Endothelial cell of umbilical vein (primary cell): ENCODE measurements at regions not wholly inside any gene's neighbourhood (a gene's known extent, or its start where the extent isn't known, plus 50 kb on each side); places are given as distances from the start of the nearest gene placed in this dataset.

ENCODE experiments used
- BruUV-seq: library from RNA; stranded (reverse); fragments of 400-500 nt; replicated peaks from 2 replicates; lab custom pipeline; 2021; lab: Mats Ljungman, UMichigan
- CTCF ChIA-PET: fragments of 300-600, 350-600 bp; sonication (Branson Sonifier 250); formaldehyde crosslinking; loops from one replicate; lab custom pipeline; 2021; ENCODE audit warnings: antibody characterized with exemption, inconsistent platforms; lab: Charles Lee
- POLR2A ChIA-PET: fragments of 300-600, 350-600 bp; sonication (Branson Sonifier 250); formaldehyde crosslinking; loops from one replicate; lab custom pipeline; 2021; ENCODE audit warnings: antibody characterized with exemption, inconsistent platforms; lab: Charles Lee
- DNase-seq: peaks from one replicate; pipeline ENCODE4 v3.0.0-alpha.2; 2011; ENCODE audit warnings: low read depth, low spot score
- FAIRE-seq: peaks from 2 replicates; lab custom pipeline; 2011; peaks lifted over from hg19 to GRCh38; lab: Jason Lieb, UNC
- H2AFZ ChIP-seq: 2 replicates; pipeline ENCODE4 v1.6.0; 2012; ENCODE audit warnings: low read depth, low read length, control low read depth, inconsistent platforms
- H3K27ac ChIP-seq: 2 replicates; pipeline ENCODE4 v1.5.1; 2011; ENCODE audit warnings: low read depth, mild to moderate bottlenecking, control low read depth, low read length, moderate library complexity; ENCODE audit not compliant: insufficient read depth
- H3K27me3 ChIP-seq, 2 experiments: 2 replicates each; pipeline versions ENCODE4 v1.6.0 to v1.6.1; 2011; ENCODE audit warnings: low read length in 2 of 2, mixed read lengths in 1 of 2; ENCODE audit not compliant: control insufficient read depth in 2 of 2, insufficient read depth in 2 of 2
- H3K36me3 ChIP-seq, 2 experiments: 2 replicates in 1 of 2; 3 replicates in 1 of 2; pipeline ENCODE4 v1.5.1; 2011; ENCODE audit warnings: low read length in 2 of 2, mild to moderate bottlenecking in 1 of 2, moderate library complexity in 1 of 2; ENCODE audit not compliant: control insufficient read depth in 2 of 2, insufficient read depth in 2 of 2; ENCODE audit errors: extremely low read depth in 1 of 2
- H3K4me1 ChIP-seq: 3 replicates; pipeline ENCODE4 v1.5.1; 2011; ENCODE audit warnings: mild to moderate bottlenecking, low read length; ENCODE audit not compliant: control insufficient read depth, insufficient read depth; ENCODE audit errors: extremely low read depth
- H3K4me2 ChIP-seq: 2 replicates; pipeline ENCODE4 v1.6.1; 2011; ENCODE audit warnings: low read length, control low read depth, mixed read lengths; ENCODE audit not compliant: insufficient read depth
- H3K4me3 ChIP-seq, 3 experiments: fragments of 200-600 bp in 1 of 3; sonication (generic), shearing (Covaris generic) in 1 of 3; replicated peaks in 1 of 3; 2 replicates each; pipeline ENCODE4 v1.5.1; 2011 to 2016; ENCODE audit warnings: control low read depth in 3 of 3, low read length in 3 of 3, mild to moderate bottlenecking in 2 of 3, inconsistent platforms in 1 of 3, low read depth in 1 of 3, moderate library complexity in 1 of 3; ENCODE audit not compliant: insufficient read depth in 1 of 3
- H3K79me2 ChIP-seq: 2 replicates; pipeline ENCODE4 v1.6.0; 2012; ENCODE audit warnings: low read length, inconsistent platforms; ENCODE audit not compliant: control insufficient read depth, insufficient read depth
- H3K9ac ChIP-seq: replicated peaks from 2 replicates; pipeline ENCODE3; 2011; ENCODE audit warnings: low read length, control low read depth; ENCODE audit not compliant: insufficient read depth; ENCODE audit errors: extremely low read depth
- H3K9me1 ChIP-seq: replicated peaks from 3 replicates; pipeline ENCODE4 v1.6.0; 2011; ENCODE audit warnings: mild to moderate bottlenecking, low read length; ENCODE audit not compliant: control insufficient read depth, insufficient read depth; ENCODE audit errors: extremely low read depth
- H3K9me3 ChIP-seq: replicated peaks from 2 replicates; pipeline ENCODE4 v1.5.1; 2012; ENCODE audit warnings: low read length, inconsistent platforms; ENCODE audit not compliant: control insufficient read depth, insufficient read depth
- H4K20me1 ChIP-seq: replicated peaks from 2 replicates; pipeline ENCODE3; 2011; ENCODE audit warnings: mild to moderate bottlenecking, low read length; ENCODE audit not compliant: control insufficient read depth, insufficient read depth; ENCODE audit errors: extremely low read depth
- CTCF ChIP-seq, 2 donors: IDR thresholded peaks; 1 replicate in 1 of 2; 2 replicates in 1 of 2; pipeline ENCODE4 v1.5.1; 2011; ENCODE audit warnings: low read length in 2 of 2, mild to moderate bottlenecking in 2 of 2, moderate library complexity in 2 of 2, control low read depth in 1 of 2, inconsistent platforms in 1 of 2, low read depth in 1 of 2; ENCODE audit not compliant: insufficient read depth in 1 of 2; ENCODE audit errors: extremely low read depth in 1 of 2
- EZH2 ChIP-seq: IDR thresholded peaks from 2 replicates; pipeline ENCODE4 v1.6.1; 2012; ENCODE audit warnings: borderline replicate concordance, low read depth, mild to moderate bottlenecking, moderate library complexity, low read length, inconsistent platforms; ENCODE audit not compliant: severe bottlenecking
- FOS ChIP-seq: IDR thresholded peaks from 2 replicates; pipeline ENCODE4 v1.6.1; 2011; ENCODE audit warnings: mild to moderate bottlenecking, low read length, moderate library complexity, borderline replicate concordance; ENCODE audit not compliant: insufficient read depth
- GATA2 ChIP-seq: IDR thresholded peaks from 2 replicates; pipeline ENCODE4 v1.7.0; 2011; ENCODE audit warnings: low read depth, mild to moderate bottlenecking, moderate library complexity, mixed read lengths, low read length; ENCODE audit not compliant: insufficient read length, insufficient read depth
- JUN ChIP-seq: IDR thresholded peaks from 2 replicates; pipeline ENCODE4 v1.6.1; 2011; ENCODE audit warnings: borderline replicate concordance, low read depth; ENCODE audit not compliant: insufficient read length, insufficient read depth
- MAX ChIP-seq: IDR thresholded peaks from 2 replicates; pipeline ENCODE4 v1.6.1; 2011; ENCODE audit not compliant: insufficient read depth, insufficient read length
- MYC ChIP-seq: IDR thresholded peaks from one replicate; pipeline ENCODE4 v1.6.1; 2011; ENCODE audit warnings: mild to moderate bottlenecking, low read depth, low read length
- POLR2A ChIP-seq: IDR thresholded peaks from 2 replicates; pipeline ENCODE4 v1.6.1; 2012; ENCODE audit warnings: low read depth, mild to moderate bottlenecking, control low read depth, low read length
- POLR2AphosphoS5 ChIP-seq: IDR thresholded peaks from 2 replicates; pipeline ENCODE4 v1.6.1; 2012; ENCODE audit warnings: low read depth, mild to moderate bottlenecking, control low read depth, low read length, moderate library complexity; ENCODE audit not compliant: insufficient read depth
- dilution Hi-C: fragments of 300-500 bp; cut with MboI; formaldehyde crosslinking; loops from one replicate; pipeline ENCODE4 v1.15.0; 2019; ENCODE audit warnings: low sequenced_read_pairs; ENCODE audit not compliant: extremely low pct_ligation_motif_present
- intact Hi-C: fragments of 100-400 bp; cut with micrococcal nuclease; formaldehyde crosslinking; loops from one replicate; pipeline ENCODE4 v1.10.0; 2022

GRCh38 chr5:97570242-97570641, 387.2 kb upstream of the RIOK2 start:
- ChIA-PET POLR2A (no interaction called here), CTCF (no interaction called here)
- Histone ChIP-seq H3K9me1 (no peaks in the 10 kb centered on the region), H3K4me2 (no peak overlapping the region), H3K79me2 (no peaks in the 10 kb centered on the region), H3K36me3 (no peaks in the 10 kb centered on the region), H3K4me3 (no peak overlapping the region), H3K9ac (no peak overlapping the region), H3K27ac (no peak overlapping the region), H2AFZ (no peak overlapping the region), H3K27me3 (no peaks in the 10 kb centered on the region), H3K4me1 (no peaks in the 10 kb centered on the region), H3K9me3 (no peaks in the 10 kb centered on the region), H4K20me1 (no peaks in the 10 kb centered on the region)
- TF ChIP-seq CTCF (IDR thresholded peaks at IDR 0.05; ENCODE audit: extremely low read depth in 1 of 2, insufficient read depth in 1 of 2, low read depth in 1 of 2, low read length in 2 of 2) (no peak), GATA2 (no peak), POLR2AphosphoS5 (no peak), FOS (no peak), POLR2A (no peak), MYC (no peak)
- DNase-seq (no peak), FAIRE-seq (no peak)
- dilution Hi-C loops, result no loop called here
- BruUV-seq, result no TSS peak
- intact Hi-C loops, result no loop called here

- H3K4me3 ChIP-seq, result no peak overlapping the region
- no peak overlapping the region for H3K27ac ChIP-seq
- intact Hi-C loops (no loop called here), dilution Hi-C loops (no loop called here)
- no peak for DNase-seq
- H3K9ac ChIP-seq, result no peak overlapping the region
- POLR2A ChIA-PET, result no interaction called here
- H3K36me3 ChIP-seq, result no peaks in the 10 kb centered on the region
- CTCF ChIA-PET, result interaction anchor here (1.2 kb wide), 1 partner anchor 9 kb away, joined by 4 read pairs; no protein-coding TSS in a partner anchor
- no peak overlapping the region for H3K4me2 ChIP-seq
- TF ChIP-seq EZH2, result no peak
- no peak for TF ChIP-seq CTCF (IDR thresholded peaks at IDR 0.05; ENCODE audit: extremely low read depth in 1 of 2, insufficient read depth in 1 of 2, low read depth in 1 of 2, low read length in 2 of 2)
- TF ChIP-seq POLR2AphosphoS5, result no peak
- no peak for TF ChIP-seq POLR2A
- TF ChIP-seq MAX, result no peak
- TF ChIP-seq GATA2, result no peak
- TF ChIP-seq JUN, result no peak
- no peak for TF ChIP-seq FOS
- no peak for TF ChIP-seq MYC
- FAIRE-seq, result no peak
- no peaks in the 10 kb centered on the region for H3K79me2 ChIP-seq
- BruUV-seq, result no TSS peak
- H4K20me1 ChIP-seq, result no peaks in the 10 kb centered on the region
- H2AFZ ChIP-seq, result no peak overlapping the region
- H3K4me1 ChIP-seq, result no peaks in the 10 kb centered on the region
- no peaks in the 10 kb centered on the region for H3K9me1 ChIP-seq
- H3K9me3 ChIP-seq, result no peaks in the 10 kb centered on the region
- no peaks in the 10 kb centered on the region for H3K27me3 ChIP-seq
These were observed 392.3 kb upstream of the RIOK2 start for GRCh38 chr5:97575322-97575721.
